ENCODE measurements at regions not wholly inside any gene's neighbourhood (a gene's known extent, or its start where the extent isn't known, plus 50 kb on each side); places are given as distances from the start of the nearest gene placed in this dataset.
"Not testable (repeated sequence)": the region's sequence is repeated elsewhere in the genome, so short reads cannot be mapped to it uniquely, and the experiment has no call there.

DNA sequence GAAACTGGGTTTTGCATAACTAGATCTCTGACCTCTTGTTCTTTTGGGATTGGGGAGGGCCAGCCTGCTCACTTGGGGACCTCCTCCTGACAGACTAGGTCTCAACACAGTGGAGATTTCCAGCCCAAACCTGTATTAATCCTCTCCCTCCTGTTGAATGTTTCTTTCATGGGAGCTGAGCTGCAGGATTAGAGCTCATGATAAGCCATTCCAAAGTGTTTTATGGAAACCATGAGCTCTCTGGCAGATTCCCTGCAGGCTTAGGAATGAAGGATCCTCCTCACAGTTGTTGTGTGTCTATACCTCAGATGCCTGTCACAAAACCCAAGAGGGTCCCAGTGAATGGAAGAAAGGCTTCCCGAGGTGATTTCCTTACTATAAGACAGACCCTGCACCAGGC is 248.4 kb upstream of the B3GAT1 start:
- TF ChIP-seq POLR2AphosphoS5 (IDR thresholded peaks at IDR 0.05; ENCODE audit: insufficient read depth in 1 of 2, low read depth in 1 of 2) (no peak), POLR2A (IDR thresholded peaks at IDR 0.05) (no peak)
- TF ChIP-seq, protein P1, sequence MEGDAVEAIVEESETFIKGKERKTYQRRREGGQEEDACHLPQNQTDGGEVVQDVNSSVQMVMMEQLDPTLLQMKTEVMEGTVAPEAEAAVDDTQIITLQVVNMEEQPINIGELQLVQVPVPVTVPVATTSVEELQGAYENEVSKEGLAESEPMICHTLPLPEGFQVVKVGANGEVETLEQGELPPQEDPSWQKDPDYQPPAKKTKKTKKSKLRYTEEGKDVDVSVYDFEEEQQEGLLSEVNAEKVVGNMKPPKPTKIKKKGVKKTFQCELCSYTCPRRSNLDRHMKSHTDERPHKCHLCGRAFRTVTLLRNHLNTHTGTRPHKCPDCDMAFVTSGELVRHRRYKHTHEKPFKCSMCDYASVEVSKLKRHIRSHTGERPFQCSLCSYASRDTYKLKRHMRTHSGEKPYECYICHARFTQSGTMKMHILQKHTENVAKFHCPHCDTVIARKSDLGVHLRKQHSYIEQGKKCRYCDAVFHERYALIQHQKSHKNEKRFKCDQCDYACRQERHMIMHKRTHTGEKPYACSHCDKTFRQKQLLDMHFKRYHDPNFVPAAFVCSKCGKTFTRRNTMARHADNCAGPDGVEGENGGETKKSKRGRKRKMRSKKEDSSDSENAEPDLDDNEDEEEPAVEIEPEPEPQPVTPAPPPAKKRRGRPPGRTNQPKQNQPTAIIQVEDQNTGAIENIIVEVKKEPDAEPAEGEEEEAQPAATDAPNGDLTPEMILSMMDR (IDR thresholded peaks at IDR 0.05), result no peak
- peak in 1 of 2 donors; percentile 16 for DNase-seq (ENCODE audit: extremely low spot score in 2 of 2)
- no peak overlapping the region for H3K4me3 ChIP-seq
- H3K9me3 ChIP-seq, result no peaks in the 10 kb centered on the region
- no peaks in the 10 kb centered on the region for H3K27me3 ChIP-seq
- H3K36me3 ChIP-seq, result no peaks in the 10 kb centered on the region
- intact Hi-C loops (cut with DNase I), result no loop called here
- no peak overlapping the region for H3K27ac ChIP-seq
- no peaks in the 10 kb centered on the region for H3K4me1 ChIP-seq

DNA sequence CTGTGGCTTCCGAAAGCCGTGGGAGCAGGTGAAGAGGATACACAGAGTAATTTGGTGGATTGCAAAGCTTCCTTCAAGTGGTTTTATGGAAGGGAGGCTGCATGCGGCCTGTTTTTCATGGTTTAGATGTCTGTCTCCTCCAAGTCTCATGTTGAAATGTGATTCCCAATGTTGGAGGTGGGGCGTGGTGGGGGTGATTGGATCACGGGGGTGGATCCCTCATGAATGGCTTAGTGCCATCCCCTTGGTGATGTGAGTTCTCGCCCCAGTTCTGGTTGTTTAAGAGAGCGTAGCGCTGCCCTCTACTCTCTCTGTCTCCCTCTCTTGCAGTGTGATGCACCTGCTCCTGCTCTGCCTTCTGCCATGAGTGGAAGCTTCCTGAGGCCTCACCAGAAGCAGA is 247.8 kb upstream of the B3GAT1 start:
- intact Hi-C loops (cut with DNase I), result no loop called here

DNA sequence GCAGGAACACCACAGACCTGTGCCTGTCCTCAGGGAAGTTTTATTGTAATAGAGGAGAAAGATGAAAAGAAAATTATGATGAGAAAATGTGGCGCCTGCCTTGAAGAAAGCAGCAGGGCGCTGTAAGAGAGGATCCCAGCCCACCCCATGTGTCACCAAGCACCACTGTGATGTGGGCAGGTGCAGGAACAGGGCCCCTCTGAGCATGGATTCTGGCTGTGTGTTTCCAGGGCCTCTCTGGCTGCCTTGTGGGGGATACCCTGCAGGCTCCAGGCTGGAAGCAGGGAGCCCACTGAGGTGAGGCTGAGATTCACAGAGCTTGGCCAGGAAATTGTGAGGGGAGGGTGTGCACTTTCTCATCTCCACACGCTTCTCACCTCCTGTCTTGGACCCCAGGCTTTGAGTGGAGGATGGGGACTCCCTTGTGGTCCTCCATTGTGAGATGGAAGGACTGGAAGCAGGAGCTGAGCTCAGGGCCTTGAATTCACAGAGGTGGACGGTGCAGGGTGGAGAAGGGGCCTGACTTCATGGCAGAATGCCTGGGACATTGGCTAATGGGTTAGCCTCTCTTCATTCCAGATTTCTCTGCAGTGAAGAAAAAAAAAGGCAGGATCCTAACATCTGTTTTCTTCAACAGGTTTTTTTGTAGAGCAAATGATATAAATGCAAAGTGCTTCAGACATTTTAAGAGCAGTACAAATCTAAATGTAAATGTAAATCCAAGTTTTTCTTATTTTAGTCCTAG is 246.6 kb upstream of the B3GAT1 start:
- no peaks in the 10 kb centered on the region for H3K27me3 ChIP-seq
- DNase-seq (ENCODE audit: extremely low spot score in 2 of 2), result peak; percentile 29 to 79
- intact Hi-C loops (cut with DNase I), result no loop called here
- H3K4me3 ChIP-seq, result no peak overlapping the region
- no peak overlapping the region for H3K27ac ChIP-seq
- no peaks in the 10 kb centered on the region for H3K4me1 ChIP-seq
- H3K9me3 ChIP-seq, result no peaks in the 10 kb centered on the region
- H3K36me3 ChIP-seq, result no peaks in the 10 kb centered on the region
- TF ChIP-seq POLR2AphosphoS5 (IDR thresholded peaks at IDR 0.05; ENCODE audit: insufficient read depth in 1 of 2, low read depth in 1 of 2) (no peak), POLR2A (IDR thresholded peaks at IDR 0.05) (no peak)
- TF ChIP-seq, protein P1 (IDR thresholded peaks at IDR 0.05), result no peak

More for the DNA sequence above, 247.8 kb upstream of the B3GAT1 start:
- TF ChIP-seq, protein P1 (IDR thresholded peaks at IDR 0.05), result no peak
- no peak for TF ChIP-seq POLR2AphosphoS5 (IDR thresholded peaks at IDR 0.05; ENCODE audit: insufficient read depth in 1 of 2, low read depth in 1 of 2)
- TF ChIP-seq POLR2A (IDR thresholded peaks at IDR 0.05), result no peak
- DNase-seq (ENCODE audit: extremely low spot score in 2 of 2), result peak in 1 of 2 donors; percentile 42
- H3K36me3 ChIP-seq, result no peaks in the 10 kb centered on the region
- no peak overlapping the region for H3K4me3 ChIP-seq
- no peaks in the 10 kb centered on the region for H3K4me1 ChIP-seq
- no peaks in the 10 kb centered on the region for H3K9me3 ChIP-seq
- H3K27me3 ChIP-seq, result no peaks in the 10 kb centered on the region
- no peak overlapping the region for H3K27ac ChIP-seq

DNA sequence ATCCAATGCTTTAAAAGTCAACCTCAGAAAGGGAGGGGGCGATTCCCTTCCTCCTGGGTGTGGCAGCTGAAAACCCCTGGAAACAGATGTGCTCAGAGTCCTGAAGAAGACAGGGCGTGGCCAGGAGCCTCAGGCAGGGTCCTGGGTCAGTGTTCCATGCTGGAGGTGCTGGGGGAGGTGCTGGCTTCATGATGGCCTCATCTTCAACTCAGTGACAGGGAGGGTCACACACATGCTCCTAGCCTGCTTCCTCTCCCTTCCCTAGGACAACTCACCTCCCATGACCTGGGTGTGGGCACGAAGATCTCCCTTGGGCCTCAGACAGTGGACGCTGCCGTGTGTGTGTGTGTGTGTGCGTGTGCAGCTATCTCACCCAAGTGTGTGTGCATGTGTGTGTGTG is 245.6 kb upstream of the B3GAT1 start:
- no peaks in the 10 kb centered on the region for H3K27me3 ChIP-seq
- DNase-seq (ENCODE audit: extremely low spot score in 2 of 2), result peak; percentile 47 to 74
- TF ChIP-seq POLR2AphosphoS5 (IDR thresholded peaks at IDR 0.05; ENCODE audit: insufficient read depth in 1 of 2, low read depth in 1 of 2) (no peak), POLR2A (IDR thresholded peaks at IDR 0.05) (no peak)
- TF ChIP-seq, protein P1 (IDR thresholded peaks at IDR 0.05), result no peak
- H3K4me1 ChIP-seq, result no peaks in the 10 kb centered on the region
- no peaks in the 10 kb centered on the region for H3K9me3 ChIP-seq
- no peak overlapping the region for H3K27ac ChIP-seq
- intact Hi-C loops (cut with DNase I), result no loop called here
- no peak overlapping the region for H3K4me3 ChIP-seq
- H3K36me3 ChIP-seq, result no peaks in the 10 kb centered on the region

DNA sequence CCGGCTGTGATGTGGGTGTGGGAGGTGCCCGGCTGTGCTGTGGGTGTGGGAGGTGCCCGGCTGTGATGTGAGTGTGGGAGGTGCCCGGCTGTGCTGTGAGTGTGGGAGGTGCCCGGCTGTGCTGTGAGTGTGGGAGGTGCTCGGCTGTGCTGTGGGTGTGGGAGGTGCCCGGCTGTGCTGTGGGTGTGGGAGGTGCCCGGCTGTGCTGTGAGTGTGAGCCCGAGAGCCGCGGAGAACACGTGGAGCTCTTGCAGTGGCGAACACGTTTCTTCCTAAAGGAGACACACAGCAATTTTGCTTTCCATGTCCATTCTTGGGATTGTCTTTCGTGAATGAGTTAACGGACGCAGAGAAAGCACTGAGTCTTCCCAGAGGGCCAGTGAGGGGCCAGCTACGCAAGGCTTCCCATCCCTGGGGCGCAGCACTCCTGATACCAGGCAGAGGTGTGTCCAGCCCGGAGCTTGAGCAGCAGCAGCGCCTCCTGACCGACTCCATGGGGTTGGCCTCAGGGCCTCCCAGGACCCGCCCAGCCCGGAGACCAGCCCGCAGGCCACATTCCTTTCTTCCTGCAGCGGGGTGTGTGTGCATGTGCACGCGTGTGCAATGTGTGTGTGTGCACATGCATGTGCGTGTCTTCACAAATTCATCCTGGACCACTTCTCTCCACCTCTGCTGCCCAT is 245.0 kb upstream of the B3GAT1 start:
- Histone ChIP-seq H3K27ac (no peak overlapping the region), H3K4me3 (no peak overlapping the region), H3K9me3 (no peaks in the 10 kb centered on the region), H3K36me3 (no peaks in the 10 kb centered on the region), H3K27me3 (no peaks in the 10 kb centered on the region), H3K4me1 (no peaks in the 10 kb centered on the region)
- intact Hi-C loops (cut with DNase I), result no loop called here
- peak in 1 of 2 donors; percentile 82 for DNase-seq (ENCODE audit: extremely low spot score in 2 of 2)
- TF ChIP-seq POLR2A (IDR thresholded peaks at IDR 0.05) (no peak), POLR2AphosphoS5 (IDR thresholded peaks at IDR 0.05; ENCODE audit: insufficient read depth in 1 of 2, low read depth in 1 of 2) (no peak)
- TF ChIP-seq, protein P1 (IDR thresholded peaks at IDR 0.05), result no peak

DNA sequence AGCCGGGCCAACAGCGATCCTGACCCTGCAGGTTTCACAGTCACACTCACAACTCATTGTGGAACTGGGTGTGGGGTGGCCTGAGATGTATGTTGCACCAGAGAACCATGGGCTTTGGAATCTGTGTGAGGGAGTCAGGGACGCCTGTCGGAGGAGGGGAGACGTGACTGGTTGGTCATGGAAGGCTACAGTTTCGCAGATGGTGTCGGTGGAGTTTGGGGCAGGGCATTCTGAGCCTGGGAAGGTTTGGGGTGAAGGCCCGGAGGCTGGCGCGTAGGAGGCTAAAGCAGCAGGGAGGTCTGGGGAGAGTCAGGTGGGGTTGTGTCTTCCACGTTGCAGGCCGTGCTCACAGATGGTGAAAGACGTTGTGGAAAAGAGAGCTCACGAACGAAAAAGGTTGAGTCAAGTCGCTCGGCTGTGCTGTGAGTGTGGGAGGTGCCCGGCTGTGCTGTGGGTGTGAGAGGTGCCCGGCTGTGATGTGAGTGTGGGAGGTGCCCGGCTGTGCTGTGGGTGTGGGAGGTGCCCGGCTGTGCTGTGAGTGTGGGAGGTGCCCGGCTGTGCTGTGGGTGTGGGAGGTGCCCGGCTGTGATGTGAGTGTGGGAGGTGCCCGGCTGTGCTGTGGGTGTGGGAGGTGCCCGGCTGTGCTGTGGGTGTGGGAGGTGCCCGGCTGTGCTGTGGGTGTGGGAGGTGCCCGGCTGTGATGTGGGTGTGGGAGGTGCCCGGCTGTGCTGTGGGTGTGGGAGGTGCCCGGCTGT is 244.2 kb upstream of the B3GAT1 start:
- peak in 1 of 2 donors; percentile 79 for DNase-seq (ENCODE audit: extremely low spot score in 2 of 2)
- H3K27me3 ChIP-seq; intact Hi-C loops (cut with DNase I); H3K27ac ChIP-seq; H3K4me3 ChIP-seq; H3K9me3 ChIP-seq; H3K4me1 ChIP-seq; H3K36me3 ChIP-seq: not testable (repeated sequence)
